HG02981 (cell line): ENCODE measurements at regions not wholly inside any gene's neighbourhood (a gene's known extent, or its start where the extent isn't known, plus 50 kb on each side); places are given as distances from the start of the nearest gene placed in this dataset.

Source experiments
- ATAC-seq: cut with Tn5 transposase; IDR thresholded peaks from one replicate; pipeline ENCODE4 v1.9.1; 2021; ENCODE audit warnings: mild to moderate bottlenecking, moderate library complexity; ENCODE audit not compliant: unreplicated experiment

DNA sequence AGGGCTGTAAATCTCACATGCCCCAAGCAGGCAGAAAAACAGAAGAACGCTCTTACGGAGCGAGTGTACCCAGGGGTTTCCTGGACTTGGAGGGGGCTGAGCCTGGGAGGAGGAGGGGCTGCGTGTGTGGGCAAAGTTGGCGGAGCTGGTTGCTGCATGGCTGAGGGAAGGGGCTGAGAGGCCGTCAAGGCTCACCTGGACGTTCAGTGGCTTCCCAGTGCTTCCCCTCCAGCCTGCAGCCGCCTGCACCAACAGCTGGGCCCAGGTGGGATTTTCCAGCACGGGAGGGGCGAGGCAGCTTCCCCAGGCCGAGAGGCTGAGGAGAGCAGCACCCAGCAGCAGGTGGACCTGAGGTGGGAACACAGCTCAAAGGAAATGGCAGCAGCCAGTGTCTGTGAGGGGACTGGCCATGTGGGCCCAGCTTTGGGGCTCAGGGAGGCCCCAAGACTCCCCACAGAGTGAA lies 70.6 kb upstream of the CTDP1 start:
- no peak for ATAC-seq

DNA sequence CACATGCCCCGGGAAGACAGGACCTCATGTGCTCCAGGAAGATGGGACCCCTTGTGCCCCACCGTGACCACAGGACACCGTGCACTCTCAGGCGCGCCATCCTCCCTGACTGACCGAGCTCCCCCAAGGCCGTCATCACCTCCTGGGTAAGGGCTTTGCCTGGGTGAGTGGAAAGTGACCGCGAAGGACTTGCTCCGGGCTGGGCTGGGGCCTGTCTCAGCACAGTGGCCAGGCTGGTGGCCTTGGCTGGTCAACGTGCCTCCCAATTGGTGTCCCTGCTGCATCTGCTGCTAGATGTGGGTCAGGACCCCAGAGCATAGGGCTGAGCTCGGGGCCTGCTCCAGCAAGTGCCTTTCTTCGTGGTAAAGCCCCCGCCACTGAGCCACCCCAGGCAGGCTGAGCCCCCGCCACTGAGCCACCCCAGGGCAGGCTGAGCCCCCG lies 69.7 kb upstream of the CTDP1 start:
- ATAC-seq, result no peak

DNA sequence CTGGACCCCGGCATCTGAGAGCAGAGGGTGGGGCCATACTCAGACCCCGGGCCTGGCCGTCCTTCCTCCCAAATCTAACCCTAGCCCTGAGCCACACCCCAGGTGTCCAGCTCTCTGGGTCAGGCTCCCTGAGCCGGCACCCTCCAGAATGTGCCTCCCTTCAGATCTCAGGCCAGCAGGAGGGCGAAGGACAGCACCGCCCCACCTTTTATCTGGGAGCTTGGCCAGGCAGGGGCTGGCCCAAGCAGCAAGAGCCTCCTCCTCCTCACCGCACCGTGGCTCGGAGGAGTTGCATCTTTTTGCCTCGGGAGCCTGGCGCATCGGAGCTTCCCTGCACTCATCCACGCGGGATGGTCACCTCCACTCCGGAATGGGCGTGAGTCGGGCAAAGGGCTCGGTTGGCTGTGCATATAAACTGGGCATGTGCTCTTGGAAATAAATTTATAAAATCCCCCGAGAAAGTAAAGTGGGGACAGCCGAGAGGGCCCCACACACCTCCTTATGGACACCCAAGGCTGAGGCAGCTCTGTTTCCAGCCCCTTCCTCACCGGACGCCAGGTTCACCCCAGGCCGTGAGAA lies 69.1 kb upstream of the CTDP1 start:
- ATAC-seq, result no peak

DNA sequence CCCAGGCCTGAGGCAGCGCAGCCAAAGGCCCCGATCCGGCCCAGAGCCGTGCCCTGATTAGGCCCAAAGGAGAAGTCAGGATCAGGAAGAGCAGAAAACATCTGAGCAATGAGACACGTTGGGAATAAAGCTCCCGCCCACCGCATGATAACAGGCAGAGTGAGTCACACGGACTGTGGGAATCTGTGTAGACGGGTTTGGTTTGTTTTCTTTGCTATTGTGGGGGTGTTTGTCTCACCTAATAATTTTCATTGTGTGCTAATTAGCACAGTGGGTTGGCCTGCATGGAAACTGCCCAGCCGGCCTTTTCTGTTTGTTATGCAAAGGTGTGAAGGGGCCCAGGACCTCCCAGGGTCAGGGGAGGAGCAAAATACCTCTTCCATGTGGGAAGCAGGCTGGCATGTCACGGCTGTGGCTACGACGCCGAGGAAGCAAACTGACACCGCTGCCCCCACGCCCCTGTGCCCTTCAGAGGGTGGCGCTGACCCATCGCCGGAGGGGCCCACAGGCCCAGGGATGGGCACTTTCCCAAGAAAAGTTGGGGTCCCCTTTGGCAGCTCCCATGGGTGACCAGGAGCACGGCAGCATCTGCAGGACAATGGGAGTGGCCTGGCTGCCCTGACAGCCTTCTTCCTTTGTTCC lies 68.4 kb upstream of the CTDP1 start:
- no peak for ATAC-seq

DNA sequence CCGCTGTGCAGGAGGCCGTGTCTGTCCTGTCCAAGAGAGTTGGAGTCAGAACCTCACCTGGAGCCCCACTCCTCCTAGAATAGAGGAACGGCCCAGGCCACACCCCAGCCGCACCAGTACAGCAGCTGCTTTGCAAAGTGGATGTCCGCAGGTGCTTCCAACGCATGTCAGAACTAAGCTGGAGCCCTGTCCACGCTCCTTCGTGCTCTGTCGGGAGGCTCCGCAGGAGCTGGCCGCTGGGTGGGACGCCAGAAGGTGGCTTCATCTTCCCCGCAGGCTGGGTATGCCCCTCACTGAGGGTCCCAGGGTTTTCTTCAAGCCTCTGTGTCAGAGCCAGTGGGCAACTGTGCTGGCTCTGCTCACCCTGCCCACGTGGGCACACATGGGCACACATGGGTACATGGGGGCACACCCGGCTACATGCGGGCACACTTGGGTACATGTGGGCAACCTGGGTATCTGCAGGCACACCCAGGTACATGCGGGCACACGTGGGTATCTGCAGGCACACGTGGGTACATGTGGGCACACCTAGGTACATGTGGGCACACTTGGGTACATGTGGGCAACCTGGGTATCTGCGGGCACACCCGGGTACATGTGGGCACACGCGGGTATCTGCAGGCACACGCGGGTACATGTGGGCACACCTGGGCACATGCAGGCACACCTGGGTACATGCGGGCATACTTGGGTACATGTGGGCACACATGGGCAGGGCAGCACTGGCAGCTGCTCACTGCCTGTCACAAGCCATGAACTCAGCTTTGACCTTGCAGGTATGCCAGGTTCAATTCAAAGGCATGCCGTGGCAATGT lies 67.1 kb upstream of the CTDP1 start:
- ATAC-seq, result no peak

DNA sequence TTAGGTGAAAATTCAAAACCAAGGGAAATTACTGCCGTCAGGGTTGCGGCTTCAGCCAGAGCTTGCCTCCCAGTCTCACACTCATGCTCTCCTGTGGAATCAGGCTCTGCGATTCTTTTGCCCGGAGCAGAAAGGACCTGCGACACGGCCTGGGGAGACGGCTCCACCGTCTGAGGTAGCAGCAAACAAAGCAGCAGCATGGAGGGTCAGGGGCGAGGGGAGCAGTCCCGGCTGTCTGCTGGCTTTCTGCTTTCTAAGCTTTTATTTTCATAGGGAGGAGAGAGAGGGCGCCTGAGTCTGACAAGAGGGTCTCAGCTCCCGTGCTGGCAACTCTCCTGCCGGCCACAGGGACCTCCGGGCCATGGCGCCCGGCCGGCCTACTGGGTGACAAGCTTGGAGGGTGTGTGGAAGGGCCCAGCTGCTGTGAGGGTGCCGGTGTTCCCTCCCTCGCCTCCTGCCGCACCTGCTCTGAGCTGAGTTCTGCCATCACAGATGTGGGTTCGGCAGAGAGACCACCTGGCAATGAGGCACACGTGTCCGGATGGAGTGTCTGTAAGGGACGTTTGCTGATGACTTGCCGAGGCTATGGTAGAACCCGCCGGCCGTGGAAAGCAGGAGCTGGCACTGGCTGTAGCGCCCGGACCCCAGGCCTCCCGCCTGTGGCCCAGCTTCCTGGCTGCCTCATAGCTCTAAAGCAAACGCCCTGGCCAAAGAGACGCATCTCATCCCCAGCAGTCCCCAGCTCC lies 66.2 kb upstream of the CTDP1 start:
- ATAC-seq, result no peak

DNA sequence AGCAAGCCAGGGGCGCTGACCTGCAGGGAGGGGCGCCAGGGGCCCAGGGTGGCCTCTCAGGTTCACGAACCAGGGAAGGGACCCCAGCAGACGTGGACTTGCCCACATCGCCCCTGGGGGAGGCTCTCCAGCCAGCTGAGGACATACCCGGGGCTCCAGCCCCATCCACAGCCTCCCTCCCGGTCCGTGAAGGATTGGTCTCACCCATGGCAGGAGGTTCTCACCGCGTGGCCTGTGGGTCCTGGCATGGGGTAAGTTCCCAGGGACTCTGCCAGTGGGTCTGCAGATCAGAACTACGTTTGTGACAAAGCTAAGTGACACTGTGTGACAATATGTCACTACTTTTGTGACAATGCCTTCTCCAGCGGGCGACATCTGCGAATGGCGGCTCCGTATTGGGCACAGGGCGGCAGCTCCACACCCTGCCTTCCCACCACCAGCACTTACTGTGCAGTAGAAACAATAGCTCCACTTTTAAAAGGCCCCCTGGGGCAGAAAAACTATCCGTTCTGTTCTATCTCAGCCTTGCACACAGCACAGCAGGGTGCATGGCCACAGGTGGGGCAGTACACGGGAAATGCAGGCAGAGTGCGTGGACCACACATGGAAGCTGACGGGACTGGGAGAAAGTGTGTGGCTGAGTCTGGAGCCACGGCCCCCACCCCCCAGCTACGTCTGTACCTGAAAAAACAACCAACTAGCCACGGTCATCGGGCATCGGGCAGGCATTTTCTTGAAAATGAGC lies 65.2 kb upstream of the CTDP1 start:
- ATAC-seq, result no peak

DNA sequence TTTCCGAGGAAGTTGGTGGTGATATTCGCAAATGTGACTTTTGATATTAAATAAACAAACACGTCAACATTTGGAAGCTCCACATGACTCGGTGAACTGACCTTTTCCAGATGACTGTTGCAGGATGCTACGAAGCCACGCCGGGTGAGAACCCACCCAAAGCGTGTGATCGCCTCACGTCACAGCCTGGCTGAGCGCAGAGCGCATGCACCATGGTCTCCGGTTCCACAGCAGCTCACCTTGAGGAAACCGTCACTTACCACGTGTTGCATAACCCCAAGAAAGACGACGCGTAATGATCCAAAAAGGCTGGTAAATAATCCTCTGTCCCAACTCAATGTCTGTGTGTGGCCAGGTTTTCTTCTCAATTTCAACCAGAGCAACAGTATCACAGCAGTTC lies 64.5 kb upstream of the CTDP1 start:
- ATAC-seq, result no peak

DNA sequence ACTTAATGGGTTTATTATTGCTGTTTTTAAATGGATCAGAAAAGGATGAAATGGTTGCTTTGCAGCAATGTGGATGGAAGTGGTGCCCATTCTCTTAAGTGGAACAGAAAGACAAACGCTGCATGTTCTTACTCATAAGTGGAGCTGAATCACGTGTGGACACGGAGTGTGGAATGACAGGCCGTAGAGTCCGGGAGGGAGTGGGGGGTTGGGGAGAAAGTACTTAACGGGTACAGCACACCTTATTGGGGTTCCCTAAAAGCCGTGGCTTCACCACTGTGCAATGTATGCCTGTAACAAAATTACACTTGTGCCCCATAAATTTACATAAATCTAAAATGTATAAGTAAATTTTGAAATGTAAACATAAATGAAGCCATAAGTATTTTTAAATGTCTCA lies 64.0 kb upstream of the CTDP1 start:
- no peak for ATAC-seq

DNA sequence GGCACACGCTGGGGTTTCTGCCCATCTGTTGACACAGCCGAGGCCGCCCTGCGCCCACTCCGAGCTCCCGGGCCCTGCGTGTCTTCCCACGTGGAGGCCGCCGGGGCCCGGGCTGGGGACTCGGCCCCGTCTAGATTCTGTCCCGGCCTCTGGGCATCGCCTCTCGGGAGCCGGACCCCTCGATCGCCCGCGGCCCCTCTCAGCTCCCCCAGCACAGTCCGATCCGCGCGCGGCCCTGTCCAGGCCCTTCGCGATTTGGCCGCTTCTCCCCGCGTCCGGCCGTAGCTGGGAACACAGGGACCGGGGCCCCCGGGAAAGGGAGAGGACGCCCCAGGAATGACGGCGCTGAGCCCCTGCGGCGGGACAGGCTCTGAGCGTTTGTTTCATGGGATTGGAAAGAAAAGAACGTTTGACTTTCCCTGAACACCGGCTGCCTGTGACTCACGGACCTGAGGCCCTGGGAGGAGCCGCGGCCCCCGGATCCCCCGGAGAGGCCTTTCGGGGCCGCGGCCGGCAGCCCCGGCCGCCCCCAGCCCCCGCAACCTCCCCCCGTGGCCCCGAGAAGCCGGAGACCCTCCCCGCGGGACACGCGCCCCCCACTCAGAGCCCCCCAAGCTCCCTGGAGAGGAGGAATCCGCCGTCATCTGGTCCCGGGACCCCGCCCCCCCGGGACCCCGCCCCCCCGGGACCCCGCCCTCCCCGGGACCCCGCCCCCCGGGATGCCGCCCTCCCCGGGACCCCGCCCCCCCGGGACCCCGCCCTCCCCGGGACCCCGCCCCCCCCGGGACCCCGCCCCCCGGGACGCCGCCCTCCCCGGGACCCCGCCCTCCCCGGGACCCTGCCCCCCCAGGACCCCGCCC lies 62.7 kb upstream of the CTDP1 start:
- no peak for ATAC-seq

DNA sequence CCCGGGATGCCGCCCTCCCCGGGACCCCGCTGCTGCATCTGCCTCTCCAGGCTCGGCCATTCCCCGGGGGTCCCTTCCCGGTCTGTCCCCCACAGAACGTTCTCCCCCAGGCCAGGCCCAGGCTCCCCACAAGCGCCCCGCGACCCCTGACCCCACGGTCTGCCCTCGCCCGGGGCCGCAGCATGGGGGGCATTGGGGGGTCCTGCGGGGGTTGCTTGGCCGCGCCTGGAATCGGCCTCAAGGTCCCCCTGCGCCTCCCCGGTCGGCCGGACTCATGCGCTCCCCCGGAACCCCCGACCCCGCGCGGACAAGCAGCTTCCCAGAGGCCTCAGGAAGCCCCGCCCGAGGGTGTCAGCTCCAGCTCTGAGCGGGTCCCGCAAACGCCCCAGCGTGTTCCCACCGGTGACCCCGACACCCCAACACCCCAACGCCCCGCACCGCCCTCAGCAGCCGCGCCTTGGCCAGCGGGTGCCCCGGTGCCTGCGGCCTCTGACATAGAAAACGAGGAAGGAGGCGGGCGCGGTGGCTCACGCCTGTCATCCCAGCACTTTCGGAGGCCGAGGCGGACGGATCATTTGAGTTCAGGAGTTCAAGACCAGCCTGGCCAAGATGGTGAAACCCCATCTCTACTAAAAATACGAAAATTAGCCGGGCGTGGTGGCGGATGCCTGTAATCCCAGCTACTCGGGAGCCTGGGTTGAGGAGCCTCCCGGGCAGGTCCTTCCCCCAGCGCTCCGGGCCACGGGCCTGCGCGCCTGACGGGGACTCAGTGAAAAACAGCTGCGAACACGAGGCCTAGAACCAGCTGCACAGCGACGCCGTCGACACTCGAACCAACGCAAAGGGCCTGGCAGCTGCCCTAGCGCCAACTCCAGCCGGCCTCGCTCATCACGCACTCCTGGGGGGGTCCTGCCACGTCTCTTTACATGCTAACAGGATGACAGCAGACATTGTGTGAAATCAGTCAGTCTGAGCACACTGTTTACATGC lies 61.8 kb upstream of the CTDP1 start:
- ATAC-seq, result no peak

DNA sequence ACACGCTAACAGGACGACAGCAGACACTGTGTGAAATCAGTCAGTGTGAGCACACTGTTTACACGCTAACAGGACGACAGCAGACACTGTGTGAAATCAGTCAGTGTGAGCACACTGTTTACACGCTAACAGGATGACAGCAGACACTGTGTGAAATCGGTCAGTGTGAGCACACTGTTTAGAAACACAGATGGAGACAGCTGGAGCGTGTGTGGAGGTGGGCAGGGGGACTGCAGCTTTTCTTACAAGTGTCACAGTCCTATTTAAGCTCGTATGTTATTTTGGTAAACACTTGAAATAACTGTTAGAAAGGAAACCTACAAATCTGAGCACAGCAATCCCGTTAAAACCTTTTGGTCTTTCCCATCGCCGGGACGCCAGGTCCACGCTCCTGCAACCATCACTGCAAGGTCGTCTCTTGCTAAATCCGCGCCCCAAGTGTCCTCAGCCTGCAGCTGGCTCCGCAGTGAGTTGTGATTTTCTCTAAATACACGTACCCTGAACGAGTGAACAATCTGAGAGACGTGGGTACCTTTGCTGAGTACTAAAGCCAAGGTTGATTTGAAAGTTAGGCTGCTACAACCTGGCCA lies 58.9 kb upstream of the CTDP1 start:
- no peak for ATAC-seq

DNA sequence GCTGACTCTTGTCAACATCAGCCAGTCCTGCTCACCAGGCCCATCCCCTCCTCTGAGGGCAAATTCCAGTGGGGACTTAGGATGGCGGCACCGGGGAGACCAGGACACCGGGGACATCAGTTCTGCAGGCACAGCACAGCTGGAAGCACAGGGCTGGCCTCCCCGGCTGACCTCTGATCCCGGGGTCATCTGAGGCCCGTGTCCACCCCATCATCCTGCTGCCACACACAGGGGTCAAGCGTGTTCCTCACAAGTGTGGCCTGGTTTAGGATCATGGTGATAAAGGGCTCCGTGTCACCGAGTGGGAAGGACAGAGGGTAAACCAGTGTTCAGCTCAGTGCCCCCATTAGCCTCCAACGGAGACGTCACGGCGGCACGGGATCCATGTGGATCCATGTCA lies 58.1 kb upstream of the CTDP1 start:
- no peak for ATAC-seq

DNA sequence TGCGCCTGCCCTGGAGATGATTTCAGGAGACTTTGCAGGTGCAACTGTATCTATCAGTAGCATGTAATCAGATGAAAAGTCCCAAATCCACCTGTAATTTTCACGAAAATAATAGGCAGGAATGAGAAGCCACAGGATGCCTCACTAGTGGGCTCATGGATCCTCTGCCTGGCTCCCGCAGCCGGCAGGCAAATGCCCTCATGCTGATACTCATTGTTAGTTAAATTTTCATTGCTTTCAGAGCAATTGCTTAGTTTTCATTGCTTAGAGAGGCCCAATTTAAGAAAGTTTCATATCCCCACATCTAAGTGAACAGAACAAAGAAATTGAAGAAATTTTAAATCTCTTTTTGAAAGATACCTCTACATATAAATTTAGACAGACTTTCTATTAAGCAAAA lies 57.6 kb upstream of the CTDP1 start:
- ATAC-seq, result no peak

DNA sequence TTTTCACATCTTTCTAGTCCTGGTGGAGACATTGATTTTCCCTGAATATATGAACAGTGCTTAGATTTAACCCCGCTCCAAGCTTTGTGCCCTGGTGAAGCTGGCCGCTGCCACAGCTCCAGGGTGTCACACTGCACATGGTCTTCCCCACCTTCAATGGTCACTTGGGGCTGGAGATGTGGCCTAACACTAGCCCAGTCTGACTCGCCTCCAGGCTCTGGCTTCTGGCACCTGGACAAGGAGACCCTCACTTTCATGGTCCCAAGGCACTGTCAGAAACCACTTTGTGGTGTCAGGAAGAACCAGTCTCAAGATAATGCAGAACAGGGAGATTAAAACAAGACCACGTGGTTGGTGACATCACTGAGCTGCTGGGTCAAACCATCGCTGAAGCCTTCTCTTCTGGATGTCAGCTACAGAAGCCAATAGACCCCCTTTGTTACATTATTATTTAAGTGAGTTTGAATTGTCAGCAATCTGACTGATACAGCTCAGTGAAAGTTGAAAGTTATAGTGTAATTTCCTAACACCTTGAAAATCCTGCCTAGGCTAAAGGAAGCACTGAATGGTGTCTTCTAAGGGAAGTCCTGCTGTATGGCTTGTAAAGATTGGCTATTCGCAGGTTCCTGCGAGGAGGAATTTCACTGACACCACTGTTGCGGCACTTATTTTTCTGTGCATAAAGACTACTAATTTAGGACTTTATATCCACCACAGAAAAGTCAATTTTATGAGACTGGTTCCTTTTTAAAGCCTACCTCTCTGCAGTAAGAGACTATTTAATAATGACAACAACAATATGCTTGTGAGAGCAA lies 55.0 kb upstream of the CTDP1 start:
- peak; percentile 4 for ATAC-seq

DNA sequence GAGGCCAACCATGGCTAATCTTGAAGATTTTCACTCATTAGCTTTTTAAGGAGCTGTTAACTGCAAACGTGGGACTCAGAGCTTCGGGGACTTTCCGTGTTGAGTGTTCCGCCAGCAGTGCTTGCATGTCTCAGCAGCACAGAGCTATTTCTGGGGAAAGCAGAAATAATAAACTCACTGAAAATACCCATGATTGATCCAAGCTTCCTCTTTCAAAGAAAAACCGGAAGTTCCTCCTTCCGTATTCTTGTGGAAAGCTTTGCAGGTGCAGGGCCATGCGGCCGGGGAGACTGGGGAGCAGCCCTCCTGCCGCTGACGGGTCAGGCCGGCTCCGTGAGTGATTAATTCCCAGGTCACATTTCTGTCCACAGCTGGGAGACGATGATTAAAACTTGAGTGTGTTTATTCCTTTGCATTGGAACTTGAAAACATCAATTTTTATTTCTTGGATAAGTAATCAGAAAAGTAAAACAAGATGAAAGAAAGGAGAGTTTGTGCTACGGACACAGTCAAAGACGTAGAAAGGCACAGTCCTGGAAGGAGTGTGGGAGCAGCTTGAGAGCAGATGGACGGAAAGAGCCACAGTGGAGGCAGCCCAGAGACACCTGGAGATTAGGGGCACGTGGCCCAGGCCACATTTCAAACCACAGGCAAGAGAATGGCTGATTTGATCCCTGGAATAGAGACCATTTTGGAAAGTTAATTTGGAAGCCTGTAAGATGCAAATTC lies 54.2 kb upstream of the CTDP1 start:
- peak; percentile 76 for ATAC-seq
